ENCODE measurements at regions not wholly inside any gene's neighbourhood (a gene's known extent, or its start where the extent isn't known, plus 50 kb on each side); places are given as distances from the start of the nearest gene placed in this dataset.

DNA sequence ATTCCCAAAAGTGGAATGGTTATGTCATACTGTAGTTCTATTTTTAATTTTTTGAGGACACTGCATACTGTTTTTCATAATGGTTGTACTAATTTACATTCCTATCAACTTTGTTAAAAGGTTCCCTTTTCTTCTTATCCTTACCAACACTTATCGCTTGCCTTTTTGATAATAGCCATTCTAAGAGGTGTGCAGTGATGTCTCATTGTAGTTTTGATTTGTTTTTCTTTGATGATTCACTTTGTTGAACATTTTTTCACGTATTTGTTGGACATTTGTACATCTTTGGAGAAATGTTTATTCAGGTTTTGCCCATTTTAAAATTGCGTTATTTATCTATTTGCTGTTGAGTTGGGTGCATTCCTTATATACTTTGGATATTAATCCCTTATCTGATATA lies 188.8 kb upstream of the SPRY2 start:
- no peak overlapping the region for H3K27ac ChIP-seq (ENCODE audit: low read depth in 2 of 2, low read length in 2 of 2)
- intact Hi-C loops (cut with DNase I): no loop called here
- TF ChIP-seq, protein P1, sequence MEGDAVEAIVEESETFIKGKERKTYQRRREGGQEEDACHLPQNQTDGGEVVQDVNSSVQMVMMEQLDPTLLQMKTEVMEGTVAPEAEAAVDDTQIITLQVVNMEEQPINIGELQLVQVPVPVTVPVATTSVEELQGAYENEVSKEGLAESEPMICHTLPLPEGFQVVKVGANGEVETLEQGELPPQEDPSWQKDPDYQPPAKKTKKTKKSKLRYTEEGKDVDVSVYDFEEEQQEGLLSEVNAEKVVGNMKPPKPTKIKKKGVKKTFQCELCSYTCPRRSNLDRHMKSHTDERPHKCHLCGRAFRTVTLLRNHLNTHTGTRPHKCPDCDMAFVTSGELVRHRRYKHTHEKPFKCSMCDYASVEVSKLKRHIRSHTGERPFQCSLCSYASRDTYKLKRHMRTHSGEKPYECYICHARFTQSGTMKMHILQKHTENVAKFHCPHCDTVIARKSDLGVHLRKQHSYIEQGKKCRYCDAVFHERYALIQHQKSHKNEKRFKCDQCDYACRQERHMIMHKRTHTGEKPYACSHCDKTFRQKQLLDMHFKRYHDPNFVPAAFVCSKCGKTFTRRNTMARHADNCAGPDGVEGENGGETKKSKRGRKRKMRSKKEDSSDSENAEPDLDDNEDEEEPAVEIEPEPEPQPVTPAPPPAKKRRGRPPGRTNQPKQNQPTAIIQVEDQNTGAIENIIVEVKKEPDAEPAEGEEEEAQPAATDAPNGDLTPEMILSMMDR (IDR thresholded peaks at IDR 0.05; ENCODE audit: borderline replicate concordance, extremely low read depth, insufficient read depth): no peak
- DNase-seq: no peak
- H3K27me3 ChIP-seq (ENCODE audit: control insufficient read depth, insufficient read depth, low read length): no peaks in the 10 kb centered on the region
- peaks cover 0 to 5% (median 0%) of the 10 kb centered on the region in 3 donors for H3K9me3 ChIP-seq (ENCODE audit: control insufficient read depth in 2 of 3, insufficient read depth in 1 of 3, low read length in 3 of 3)
- no peak overlapping the region for H3K9ac ChIP-seq (ENCODE audit: low read length in 3 of 3)
- FAIRE-seq: no peak
- no peaks in the 10 kb centered on the region for H3K36me3 ChIP-seq (ENCODE audit: control insufficient read depth in 2 of 3, insufficient read depth in 3 of 3, low read length in 3 of 3)
- no peak overlapping the region for H3K4me3 ChIP-seq (ENCODE audit: low read length in 3 of 3)
- H3K4me1 ChIP-seq (ENCODE audit: control insufficient read depth in 2 of 3, insufficient read depth in 2 of 3, low read depth in 1 of 3, low read length in 3 of 3): no peaks in the 10 kb centered on the region

DNA sequence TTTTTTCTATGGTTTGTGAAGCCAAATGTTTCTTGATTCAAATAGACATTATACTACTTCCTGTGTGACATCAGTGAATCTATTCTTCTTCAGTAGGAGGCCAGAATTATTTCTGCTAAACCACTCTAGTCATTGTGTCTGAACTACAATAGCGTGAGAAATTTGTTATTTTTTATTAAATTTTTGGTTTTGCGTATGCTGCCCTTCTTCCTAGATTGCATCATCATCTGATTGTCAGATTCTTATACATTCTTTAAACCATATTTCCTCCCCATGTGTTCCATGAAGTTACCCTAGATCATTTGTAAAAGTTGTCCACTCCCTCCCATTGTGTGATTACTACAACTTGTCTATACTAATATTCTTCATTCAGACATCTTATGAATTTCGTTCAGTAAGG lies 187.8 kb upstream of the SPRY2 start:
- FAIRE-seq: no peak
- TF ChIP-seq, protein P1 (IDR thresholded peaks at IDR 0.05; ENCODE audit: borderline replicate concordance, extremely low read depth, insufficient read depth): no peak

DNA sequence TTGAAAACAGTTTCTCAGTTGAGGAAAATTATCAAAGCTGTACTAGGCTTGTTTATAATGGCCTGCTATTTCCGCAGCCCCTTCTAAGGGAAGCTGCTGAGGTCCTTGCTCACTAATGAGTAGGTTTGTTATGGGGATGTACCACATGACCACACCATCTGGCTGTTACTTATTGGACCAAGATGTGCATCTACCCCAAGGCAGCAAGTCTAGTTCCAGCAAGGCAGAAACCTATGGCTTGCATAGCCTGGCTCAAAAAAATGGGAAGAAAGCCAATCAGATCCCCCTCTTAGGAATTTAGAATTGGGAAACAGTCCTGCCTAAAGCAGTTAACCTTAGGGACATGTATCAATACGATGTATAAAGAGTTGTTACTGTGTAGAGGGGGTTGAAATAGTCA lies 186.5 kb upstream of the SPRY2 start:
- peaks cover 0 to 5% (median 0%) of the 10 kb centered on the region in 3 donors for H3K9me3 ChIP-seq (ENCODE audit: control insufficient read depth in 2 of 3, insufficient read depth in 1 of 3, low read length in 3 of 3)
- intact Hi-C loops (cut with DNase I): no loop called here
- H3K27ac ChIP-seq (ENCODE audit: low read depth in 2 of 2, low read length in 2 of 2): no peak overlapping the region
- no peaks in the 10 kb centered on the region for H3K4me1 ChIP-seq (ENCODE audit: control insufficient read depth in 2 of 3, insufficient read depth in 2 of 3, low read depth in 1 of 3, low read length in 3 of 3)
- H3K36me3 ChIP-seq (ENCODE audit: control insufficient read depth in 2 of 3, insufficient read depth in 3 of 3, low read length in 3 of 3): no peaks in the 10 kb centered on the region
- H3K9ac ChIP-seq (ENCODE audit: low read length in 3 of 3): no peak overlapping the region
- TF ChIP-seq, protein P1 (IDR thresholded peaks at IDR 0.05; ENCODE audit: borderline replicate concordance, extremely low read depth, insufficient read depth): no peak
- FAIRE-seq: no peak
- DNase-seq: no peak
- no peaks in the 10 kb centered on the region for H3K27me3 ChIP-seq (ENCODE audit: control insufficient read depth, insufficient read depth, low read length)
- no peak overlapping the region for H3K4me3 ChIP-seq (ENCODE audit: low read length in 3 of 3)

More for the DNA sequence above, 187.8 kb upstream of the SPRY2 start:
- Histone ChIP-seq H3K9me3 (ENCODE audit: control insufficient read depth in 2 of 3, insufficient read depth in 1 of 3, low read length in 3 of 3) (peaks cover 0 to 5% (median 0%) of the 10 kb centered on the region in 3 donors), H3K27me3 (ENCODE audit: control insufficient read depth, insufficient read depth, low read length) (no peaks in the 10 kb centered on the region), H3K9ac (ENCODE audit: low read length in 3 of 3) (no peak overlapping the region), H3K27ac (ENCODE audit: low read depth in 2 of 2, low read length in 2 of 2) (no peak overlapping the region), H3K36me3 (ENCODE audit: control insufficient read depth in 2 of 3, insufficient read depth in 3 of 3, low read length in 3 of 3) (no peaks in the 10 kb centered on the region), H3K4me3 (ENCODE audit: low read length in 3 of 3) (no peak overlapping the region), H3K4me1 (ENCODE audit: control insufficient read depth in 2 of 3, insufficient read depth in 2 of 3, low read depth in 1 of 3, low read length in 3 of 3) (no peaks in the 10 kb centered on the region)
- intact Hi-C loops (cut with DNase I): no loop called here
- DNase-seq: no peak
